Activated CD8-positive, alpha-beta T cell treated with anti-CD3 and anti-CD28 coated beads for 36 hours (primary cell): ENCODE measurements at regions not wholly inside any gene's neighbourhood (a gene's known extent, or its start where the extent isn't known, plus 50 kb on each side); places are given as distances from the start of the nearest gene placed in this dataset.
"Not testable (repeated sequence)": the region's sequence is repeated elsewhere in the genome, so short reads cannot be mapped to it uniquely, and the experiment has no call there.

Source experiments
- ATAC-seq: fragments of 200-7000 bp; cut with Tn5 transposase; one replicate; pipeline ENCODE4 v1.10.0; 2021; ENCODE audit warnings: mild to moderate bottlenecking, moderate library complexity
- CTCF ChIA-PET: fragments of 350-600 bp; sonication (Branson Sonifier 250); formaldehyde crosslinking; loops from one replicate; lab custom pipeline; 2021; ENCODE audit warnings: antibody characterized with exemption; lab: Charles Lee
- POLR2A ChIA-PET: fragments of 350-600 bp; sonication (Branson Sonifier 250); formaldehyde crosslinking; loops from one replicate; lab custom pipeline; 2021; ENCODE audit warnings: antibody characterized with exemption; lab: Charles Lee
- DNase-seq: peaks from one replicate; pipeline ENCODE4 v3.0.0-alpha.2; 2020
- H3K27ac Mint-ChIP-seq: one replicate; pipeline ENCODE4 v1.8.0; 2021; ENCODE audit warnings: mild to moderate bottlenecking, mixed read lengths
- H3K27me3 Mint-ChIP-seq: one replicate; pipeline ENCODE4 v1.8.0; 2021; ENCODE audit warnings: mixed read lengths
- H3K36me3 Mint-ChIP-seq: one replicate; pipeline ENCODE4 v1.8.0; 2021; ENCODE audit warnings: low read depth, mixed read lengths
- H3K4me1 Mint-ChIP-seq: one replicate; pipeline ENCODE4 v1.8.0; 2021; ENCODE audit warnings: low read depth, mixed read lengths
- H3K4me3 Mint-ChIP-seq: one replicate; pipeline ENCODE4 v1.8.0; 2021; ENCODE audit warnings: mild to moderate bottlenecking, moderate library complexity, mixed read lengths
- H3K9me3 Mint-ChIP-seq: one replicate; pipeline ENCODE4 v1.8.0; 2021; ENCODE audit warnings: mixed read lengths
- CTCF ChIP-seq: fragments of 200-600 bp; IDR thresholded peaks from one replicate; pipeline ENCODE4 v1.8.0; 2022; ENCODE audit warnings: antibody characterized with exemption, mild to moderate bottlenecking
- intact Hi-C: fragments of 100-400 bp; cut with micrococcal nuclease; formaldehyde crosslinking; loops from one replicate; pipeline ENCODE4 v1.10.0; 2022

DNA sequence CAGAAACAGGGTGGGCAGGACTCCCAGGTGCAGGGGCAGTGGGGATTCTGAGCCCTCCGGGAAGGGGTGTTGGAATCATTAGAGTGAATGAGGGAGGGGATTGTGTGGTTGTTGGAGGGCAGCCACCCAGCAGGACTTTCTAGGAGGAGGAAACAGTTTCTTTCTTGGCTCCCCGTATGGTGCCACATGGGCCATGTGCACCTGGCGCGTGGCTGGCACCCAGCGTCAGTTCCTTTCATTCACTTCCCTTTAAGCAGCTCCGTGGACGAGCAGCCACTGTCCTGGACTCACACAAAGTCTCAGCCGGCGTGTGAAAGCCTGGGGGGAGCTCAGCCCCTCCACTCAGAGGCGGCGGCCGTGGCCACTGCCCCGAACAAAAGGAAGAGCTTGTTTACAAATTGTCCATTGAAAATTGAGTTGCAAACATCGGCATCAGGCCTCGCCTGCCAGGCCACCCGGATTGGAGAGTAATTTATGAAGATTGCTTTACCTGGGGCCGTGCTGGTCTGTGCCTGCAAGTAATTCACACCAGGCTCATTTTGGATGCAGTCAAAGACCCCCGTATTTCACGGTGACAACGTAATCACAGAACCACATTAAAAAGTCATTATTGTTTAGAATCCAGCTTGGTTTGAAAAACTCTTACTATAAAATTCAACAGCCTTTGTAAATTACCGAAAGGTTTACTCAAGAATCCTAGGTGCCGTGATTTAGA is 101.7 kb upstream of the C14orf180 start:
- Mint-ChIP-seq H3K4me1 (no peaks in the 10 kb centered on the region), H3K9me3 (peaks cover 10% of the 10 kb centered on the region), H3K36me3 (no peaks in the 10 kb centered on the region), H3K4me3 (no peak overlapping the region), H3K27ac (no peak overlapping the region), H3K27me3 (no peaks in the 10 kb centered on the region)
- intact Hi-C loops, result no loop called here
- POLR2A ChIA-PET, result no interaction called here
- ATAC-seq (no peak), DNase-seq (no peak)
- TF ChIP-seq CTCF, result no peak
- CTCF ChIA-PET, result no interaction called here

GRCh38 chr14:104478656-104479055 is 100.9 kb upstream of the C14orf180 start:
- H3K36me3 Mint-ChIP-seq, result no peaks in the 10 kb centered on the region
- peaks cover 1% of the 10 kb centered on the region for H3K27me3 Mint-ChIP-seq
- POLR2A ChIA-PET, result no interaction called here
- no peak overlapping the region for H3K27ac Mint-ChIP-seq
- peaks cover 16% of the 10 kb centered on the region for H3K9me3 Mint-ChIP-seq
- no peak for TF ChIP-seq CTCF
- CTCF ChIA-PET, result no interaction called here
- no peak overlapping the region for H3K4me3 Mint-ChIP-seq
- no peak for DNase-seq
- no peaks in the 10 kb centered on the region for H3K4me1 Mint-ChIP-seq
- no peak for ATAC-seq
- intact Hi-C loops, result no loop called here

GRCh38 chr14:104479901-104480300 is 99.7 kb upstream of the C14orf180 start:
- intact Hi-C loops, result no loop called here
- TF ChIP-seq CTCF, result no peak
- DNase-seq (no peak), ATAC-seq (no peak)
- H3K9me3 Mint-ChIP-seq, result peaks cover 16% of the 10 kb centered on the region
- CTCF ChIA-PET, result no interaction called here
- H3K27me3 Mint-ChIP-seq, result peaks cover 8% of the 10 kb centered on the region
- H3K4me1 Mint-ChIP-seq, result no peaks in the 10 kb centered on the region
- POLR2A ChIA-PET, result no interaction called here
- no peak overlapping the region for H3K4me3 Mint-ChIP-seq
- no peaks in the 10 kb centered on the region for H3K36me3 Mint-ChIP-seq
- H3K27ac Mint-ChIP-seq, result no peak overlapping the region

- Mint-ChIP-seq H3K36me3 (no peaks in the 10 kb centered on the region), H3K27me3 (peaks cover 14% of the 10 kb centered on the region), H3K4me3 (no peak overlapping the region), H3K4me1 (no peaks in the 10 kb centered on the region), H3K27ac (no peak overlapping the region), H3K9me3 (peaks cover 16% of the 10 kb centered on the region)
- ATAC-seq (no peak), DNase-seq (no peak)
- CTCF ChIA-PET, result no interaction called here
- no peak for TF ChIP-seq CTCF
- POLR2A ChIA-PET, result no interaction called here
- intact Hi-C loops, result no loop called here
Observed at GRCh38 chr14:104481323-104481722, 98.2 kb upstream of the C14orf180 start.

DNA sequence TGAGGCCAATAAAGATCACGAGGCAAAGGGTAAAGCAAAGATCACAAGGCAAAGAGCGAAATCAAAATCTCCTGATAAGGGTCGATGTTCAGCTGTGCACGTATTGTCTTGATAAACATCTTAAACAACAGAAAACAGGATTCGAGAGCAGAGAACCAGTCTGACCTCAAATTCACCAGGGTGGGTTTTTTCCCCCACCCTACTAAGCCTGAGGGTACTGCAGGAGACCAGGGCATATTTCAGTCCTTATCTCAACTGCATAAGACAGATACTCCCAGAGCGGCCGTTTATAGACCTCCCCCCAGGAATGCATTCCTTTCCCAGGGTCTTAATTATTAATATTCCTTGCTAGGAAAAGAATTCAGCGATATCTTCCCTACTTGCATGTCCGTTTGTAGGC is 97.5 kb upstream of the C14orf180 start:
- H3K4me1 Mint-ChIP-seq, H3K27ac Mint-ChIP-seq, intact Hi-C loops, DNase-seq, POLR2A ChIA-PET, ATAC-seq, CTCF ChIA-PET, H3K36me3 Mint-ChIP-seq, H3K4me3 Mint-ChIP-seq: not testable (repeated sequence)
- H3K9me3 Mint-ChIP-seq, result peaks cover 16% of the 10 kb centered on the region
- peaks cover 16% of the 10 kb centered on the region for H3K27me3 Mint-ChIP-seq
